Neural progenitor cell (in vitro differentiated cells): ENCODE measurements at regions not wholly inside any gene's neighbourhood (a gene's known extent, or its start where the extent isn't known, plus 50 kb on each side); places are given as distances from the start of the nearest gene placed in this dataset.
A peak's percentile ranks its signal among the peaks of the same experiment; 100 is the strongest.

ENCODE experiments used
- DNase-seq: peaks from one replicate; pipeline ENCODE4 v3.0.0-alpha.2; 2016; ENCODE audit warnings: low spot score
- H2AFZ ChIP-seq: fragments of 200-600 bp; sonication (generic); replicated peaks from 2 replicates; pipeline ENCODE4 v1.6.1; 2016; ENCODE audit warnings: antibody characterized with exemption
- H3F3A ChIP-seq: fragments of 200-600 bp; sonication (generic); 2 replicates; pipeline ENCODE4 v1.6.1; 2016; ENCODE audit warnings: antibody characterized with exemption, low read depth
- H3K27ac ChIP-seq: fragments of 200-600 bp; sonication (generic); 2 replicates; pipeline ENCODE4 v1.5.1; 2016; ENCODE audit warnings: mild to moderate bottlenecking
- H3K27me3 ChIP-seq: fragments of 200-600 bp; sonication (generic); 2 replicates; pipeline ENCODE4 v1.6.1; 2016; ENCODE audit warnings: mild to moderate bottlenecking, moderate library complexity
- H3K36me3 ChIP-seq: fragments of 200-600 bp; sonication (generic); 2 replicates; pipeline ENCODE4 v1.5.1; 2016
- H3K4me1 ChIP-seq: fragments of 200-600 bp; sonication (generic); 2 replicates; pipeline ENCODE4 v1.6.1; 2016; ENCODE audit warnings: mixed run types
- H3K4me2 ChIP-seq: fragments of 200-600 bp; sonication (generic); 2 replicates; pipeline ENCODE4 v1.6.1; 2016
- H3K4me3 ChIP-seq: fragments of 200-600 bp; sonication (generic); 2 replicates; pipeline ENCODE4 v1.5.1; 2016
- H3K79me2 ChIP-seq: fragments of 200-600 bp; sonication (generic); 2 replicates; pipeline ENCODE4 v1.6.1; 2016; ENCODE audit warnings: low read depth
- H3K9ac ChIP-seq: fragments of 200-600 bp; sonication (generic); 2 replicates; pipeline ENCODE4 v1.6.1; 2016
- H3K9me3 ChIP-seq: fragments of 200-600 bp; sonication (generic); 2 replicates; pipeline ENCODE4 v1.5.1; 2016; ENCODE audit warnings: low read depth
- H4K20me1 ChIP-seq: fragments of 200-600 bp; sonication (generic); 2 replicates; pipeline ENCODE4 v1.6.1; 2016; ENCODE audit warnings: low read depth
- H3K27ac Mint-ChIP-seq: 3 replicates; pipeline ENCODE4 v1.8.0; 2021; ENCODE audit warnings: mixed read lengths
- H3K27me3 Mint-ChIP-seq: 2 replicates; pipeline ENCODE4 v1.8.0; 2022; ENCODE audit warnings: low read depth, mild to moderate bottlenecking, inconsistent platforms, moderate library complexity, mixed read lengths; ENCODE audit not compliant: insufficient read depth
- H3K36me3 Mint-ChIP-seq: 3 replicates; pipeline ENCODE4 v1.8.0; 2021; ENCODE audit warnings: mixed read lengths
- H3K4me1 Mint-ChIP-seq: 3 replicates; pipeline ENCODE4 v1.8.0; 2021; ENCODE audit warnings: mixed read lengths
- H3K4me3 Mint-ChIP-seq: 3 replicates; pipeline ENCODE4 v1.8.0; 2021; ENCODE audit warnings: mild to moderate bottlenecking, moderate library complexity, mixed read lengths
- H3K9me3 Mint-ChIP-seq: 3 replicates; pipeline ENCODE4 v1.8.0; 2020; ENCODE audit warnings: mixed read lengths
- EZH2 ChIP-seq: fragments of 200-600 bp; sonication (generic); IDR thresholded peaks from 2 replicates; pipeline ENCODE4 v1.6.1; 2017; ENCODE audit warnings: antibody characterized with exemption, mild to moderate bottlenecking, moderate library complexity
- EZH2phosphoT487 ChIP-seq: fragments of 200-600 bp; sonication (generic); IDR thresholded peaks from 2 replicates; pipeline ENCODE4 v1.6.1; 2017; ENCODE audit warnings: antibody characterized with exemption
- TF ChIP-seq, protein P1 (sequence below): fragments of 200-600 bp; sonication (generic); IDR thresholded peaks from 2 replicates; pipeline ENCODE4 v1.5.1; 2017; ENCODE audit warnings: antibody characterized with exemption, mild to moderate bottlenecking

DNA sequence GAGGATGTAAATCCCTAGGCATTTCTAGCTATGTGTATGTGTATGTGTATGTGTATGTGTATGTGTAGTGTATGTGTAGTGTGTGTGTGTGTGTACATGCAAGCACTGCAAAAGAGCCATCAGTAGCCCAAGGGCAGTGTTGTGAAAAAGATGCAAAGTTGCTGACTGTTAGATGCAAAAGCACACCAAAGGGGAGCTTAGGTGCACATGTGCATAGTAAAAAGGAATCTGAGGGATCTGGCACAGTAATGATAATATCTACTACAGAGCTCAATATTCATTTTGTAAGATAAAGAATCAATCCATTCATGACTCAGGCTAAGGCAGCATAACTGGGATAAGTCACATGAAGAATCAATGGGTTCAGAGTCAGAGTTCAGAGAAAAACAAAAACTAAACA, 80.2 kb downstream of the TMEM47 start:
- no peak overlapping the region for H3K27ac Mint-ChIP-seq
- no peaks in the 10 kb centered on the region for H3K27me3 Mint-ChIP-seq

DNA sequence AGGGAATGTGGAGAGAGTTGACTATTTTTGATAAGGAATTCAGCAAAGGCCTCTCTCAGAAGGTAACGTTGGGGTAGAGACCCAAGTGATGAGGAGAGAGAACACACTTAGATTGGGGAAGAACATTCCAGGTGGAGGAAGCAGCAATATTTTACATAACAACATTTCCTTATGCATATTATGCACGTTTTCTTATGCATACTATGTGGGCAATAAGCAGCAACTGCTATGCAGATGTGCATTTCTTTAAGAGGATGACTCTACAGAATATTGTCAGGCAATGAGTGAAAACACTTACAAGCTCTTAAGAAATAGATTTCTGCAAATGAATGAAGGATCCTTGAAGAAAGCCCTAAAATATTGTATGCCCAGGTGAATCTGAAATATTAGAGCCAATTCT, 91.1 kb downstream of the TMEM47 start:
- Mint-ChIP-seq H3K4me1 (no peaks in the 10 kb centered on the region), H3K27ac (no peak overlapping the region), H3K4me3 (no peak overlapping the region), H3K36me3 (no peaks in the 10 kb centered on the region), H3K27me3 (no peaks in the 10 kb centered on the region), H3K9me3 (peaks cover 14% of the 10 kb centered on the region)
- H2AFZ ChIP-seq: no peak overlapping the region
- peaks cover 11% of the 10 kb centered on the region for H3K4me1 ChIP-seq
- H3K4me2 ChIP-seq: no peak overlapping the region
- no peaks in the 10 kb centered on the region for H4K20me1 ChIP-seq
- H3K9me3 ChIP-seq: no peaks in the 10 kb centered on the region
- no peak for TF ChIP-seq EZH2phosphoT487
- TF ChIP-seq EZH2: no peak
- no peaks in the 10 kb centered on the region for H3K79me2 ChIP-seq
- no peak for DNase-seq
- no peaks in the 10 kb centered on the region for H3K36me3 ChIP-seq
- H3K4me3 ChIP-seq: no peak overlapping the region
- H3F3A ChIP-seq: no peaks in the 10 kb centered on the region
- H3K27me3 ChIP-seq: no peaks in the 10 kb centered on the region
- H3K9ac ChIP-seq: no peak overlapping the region
- H3K27ac ChIP-seq: no peak overlapping the region

More for the DNA sequence above, 80.2 kb downstream of the TMEM47 start:
- no peaks in the 10 kb centered on the region for H3K79me2 ChIP-seq
- H3K27me3 ChIP-seq: no peaks in the 10 kb centered on the region
- TF ChIP-seq EZH2 (no peak), EZH2phosphoT487 (no peak)
- TF ChIP-seq, protein P1, sequence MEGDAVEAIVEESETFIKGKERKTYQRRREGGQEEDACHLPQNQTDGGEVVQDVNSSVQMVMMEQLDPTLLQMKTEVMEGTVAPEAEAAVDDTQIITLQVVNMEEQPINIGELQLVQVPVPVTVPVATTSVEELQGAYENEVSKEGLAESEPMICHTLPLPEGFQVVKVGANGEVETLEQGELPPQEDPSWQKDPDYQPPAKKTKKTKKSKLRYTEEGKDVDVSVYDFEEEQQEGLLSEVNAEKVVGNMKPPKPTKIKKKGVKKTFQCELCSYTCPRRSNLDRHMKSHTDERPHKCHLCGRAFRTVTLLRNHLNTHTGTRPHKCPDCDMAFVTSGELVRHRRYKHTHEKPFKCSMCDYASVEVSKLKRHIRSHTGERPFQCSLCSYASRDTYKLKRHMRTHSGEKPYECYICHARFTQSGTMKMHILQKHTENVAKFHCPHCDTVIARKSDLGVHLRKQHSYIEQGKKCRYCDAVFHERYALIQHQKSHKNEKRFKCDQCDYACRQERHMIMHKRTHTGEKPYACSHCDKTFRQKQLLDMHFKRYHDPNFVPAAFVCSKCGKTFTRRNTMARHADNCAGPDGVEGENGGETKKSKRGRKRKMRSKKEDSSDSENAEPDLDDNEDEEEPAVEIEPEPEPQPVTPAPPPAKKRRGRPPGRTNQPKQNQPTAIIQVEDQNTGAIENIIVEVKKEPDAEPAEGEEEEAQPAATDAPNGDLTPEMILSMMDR: no peak
- no peaks in the 10 kb centered on the region for H4K20me1 ChIP-seq
- Mint-ChIP-seq H3K4me3 (no peak overlapping the region), H3K9me3 (peaks cover 2% of the 10 kb centered on the region), H3K36me3 (no peaks in the 10 kb centered on the region), H3K4me1 (peaks cover 2% of the 10 kb centered on the region)
- no peak overlapping the region for H3K4me3 ChIP-seq
- no peak overlapping the region for H3K27ac ChIP-seq
- H3K36me3 ChIP-seq: no peaks in the 10 kb centered on the region
- peaks cover 9% of the 10 kb centered on the region for H3K4me1 ChIP-seq
- no peaks in the 10 kb centered on the region for H3K9me3 ChIP-seq
- DNase-seq: no peak
- no peak overlapping the region for H3K9ac ChIP-seq
- H3F3A ChIP-seq: peaks cover 9% of the 10 kb centered on the region
- H2AFZ ChIP-seq: no peak overlapping the region
- no peak overlapping the region for H3K4me2 ChIP-seq

DNA sequence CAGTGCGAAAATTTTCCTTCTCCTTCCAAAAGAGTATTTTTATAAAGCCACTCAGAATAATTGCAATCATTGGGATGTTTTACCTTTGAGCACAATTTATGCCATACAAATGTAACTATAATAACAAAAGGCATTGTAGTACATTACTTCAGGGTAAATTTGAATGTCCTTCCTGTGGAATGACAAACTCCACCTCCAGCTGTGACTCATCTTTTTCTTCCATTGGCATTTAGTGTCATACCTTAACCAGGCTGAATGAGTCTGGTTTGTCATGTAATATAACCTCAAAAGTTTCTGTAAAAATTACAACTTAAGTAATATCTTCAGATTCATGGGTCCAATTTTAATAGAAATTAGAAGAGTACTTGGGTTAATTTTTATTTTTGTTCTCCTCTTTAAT, 93.3 kb downstream of the TMEM47 start:
- H3K4me2 ChIP-seq: no peak overlapping the region
- no peak overlapping the region for H3K4me3 Mint-ChIP-seq

DNA sequence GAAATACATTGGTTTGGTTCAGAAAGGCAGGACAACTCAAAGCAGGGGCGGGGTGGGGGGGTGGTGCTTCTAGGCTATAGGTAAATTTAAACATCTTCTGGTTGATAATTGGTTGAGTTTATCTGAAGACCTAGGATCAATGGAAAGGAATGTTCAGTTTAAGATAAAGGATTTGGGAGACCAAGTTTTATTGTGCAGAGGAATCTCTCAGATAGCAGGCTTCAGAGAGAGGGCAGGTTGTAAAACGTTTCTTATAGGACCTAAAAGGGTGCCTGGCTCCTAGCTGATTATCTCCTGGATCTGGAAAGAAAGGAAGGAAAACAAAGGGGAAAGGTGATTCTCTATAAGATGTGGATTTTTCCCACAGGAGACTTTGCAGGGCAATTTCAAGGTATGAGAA, 94.0 kb downstream of the TMEM47 start:
- DNase-seq: peak; percentile 19
- peaks cover 11% of the 10 kb centered on the region for H3K4me1 ChIP-seq
- H3K27me3 ChIP-seq: no peaks in the 10 kb centered on the region
- H3K36me3 Mint-ChIP-seq: no peaks in the 10 kb centered on the region
- no peaks in the 10 kb centered on the region for H3K9me3 Mint-ChIP-seq
- no peak overlapping the region for H3K27ac ChIP-seq
- no peaks in the 10 kb centered on the region for H3K4me1 Mint-ChIP-seq
- H4K20me1 ChIP-seq: no peaks in the 10 kb centered on the region
- no peak overlapping the region for H3K4me3 Mint-ChIP-seq
- no peaks in the 10 kb centered on the region for H3K36me3 ChIP-seq
- H3K79me2 ChIP-seq: no peaks in the 10 kb centered on the region
- peaks cover 11% of the 10 kb centered on the region for H3F3A ChIP-seq
- no peaks in the 10 kb centered on the region for H3K9me3 ChIP-seq
- H3K4me2 ChIP-seq: no peak overlapping the region
- H3K9ac ChIP-seq: no peak overlapping the region
- H3K27ac Mint-ChIP-seq: no peak overlapping the region
- no peak overlapping the region for H3K4me3 ChIP-seq
- no peak overlapping the region for H2AFZ ChIP-seq
- TF ChIP-seq EZH2 (no peak), EZH2phosphoT487 (no peak)
- TF ChIP-seq, protein P1: no peak
- H3K27me3 Mint-ChIP-seq: no peaks in the 10 kb centered on the region

More for the DNA sequence above, 93.3 kb downstream of the TMEM47 start:
- peaks cover 4% of the 10 kb centered on the region for H3K9me3 Mint-ChIP-seq
- Histone ChIP-seq H3F3A (peaks cover 11% of the 10 kb centered on the region), H3K27me3 (no peaks in the 10 kb centered on the region), H3K79me2 (no peaks in the 10 kb centered on the region), H3K36me3 (no peaks in the 10 kb centered on the region), H3K9me3 (no peaks in the 10 kb centered on the region), H4K20me1 (no peaks in the 10 kb centered on the region), H3K9ac (no peak overlapping the region), H3K27ac (no peak overlapping the region), H3K4me3 (no peak overlapping the region), H3K4me1 (peaks cover 11% of the 10 kb centered on the region), H2AFZ (no peak overlapping the region)
- H3K36me3 Mint-ChIP-seq: no peaks in the 10 kb centered on the region
- TF ChIP-seq EZH2phosphoT487: no peak
- TF ChIP-seq, protein P1: no peak
- TF ChIP-seq EZH2: no peak
- no peak overlapping the region for H3K27ac Mint-ChIP-seq
- H3K4me1 Mint-ChIP-seq: no peaks in the 10 kb centered on the region
- no peak for DNase-seq
- H3K27me3 Mint-ChIP-seq: no peaks in the 10 kb centered on the region
